Activated B cell treated with CpG ODN at 0.5 μM for 24 hours (primary cell): ENCODE measurements at regions not wholly inside any gene's neighbourhood (a gene's known extent, or its start where the extent isn't known, plus 50 kb on each side); places are given as distances from the start of the nearest gene placed in this dataset.

Experiments
- ATAC-seq: fragments of 200-7000 bp; cut with Tn5 transposase; one replicate; pipeline ENCODE4 v1.10.0; 2021; ENCODE audit warnings: low read depth, mild to moderate bottlenecking, moderate library complexity
- CTCF ChIA-PET: fragments of 350-600 bp; sonication (Branson Sonifier 250); formaldehyde crosslinking; loops from one replicate; lab custom pipeline; 2021; ENCODE audit warnings: antibody characterized with exemption; lab: Charles Lee
- POLR2A ChIA-PET: fragments of 350-600 bp; sonication (Branson Sonifier 250); formaldehyde crosslinking; loops from one replicate; lab custom pipeline; 2021; ENCODE audit warnings: antibody characterized with exemption; lab: Charles Lee
- DNase-seq: peaks from one replicate; pipeline ENCODE4 v3.0.0; 2022
- H3K27ac Mint-ChIP-seq: one replicate; pipeline ENCODE4 v1.8.0; 2020; ENCODE audit warnings: mixed read lengths
- H3K27me3 Mint-ChIP-seq: one replicate; pipeline ENCODE4 v1.8.0; 2021; ENCODE audit warnings: mixed read lengths
- H3K36me3 Mint-ChIP-seq: one replicate; pipeline ENCODE4 v1.8.0; 2021; ENCODE audit warnings: low read depth, mixed read lengths
- H3K4me1 Mint-ChIP-seq: one replicate; pipeline ENCODE4 v1.8.0; 2021; ENCODE audit warnings: mixed read lengths
- H3K4me3 Mint-ChIP-seq: one replicate; pipeline ENCODE4 v1.8.0; 2020; ENCODE audit warnings: mild to moderate bottlenecking, mixed read lengths
- H3K9me3 Mint-ChIP-seq: one replicate; pipeline ENCODE4 v1.8.0; 2020; ENCODE audit warnings: mixed read lengths
- intact Hi-C: fragments of 100-400 bp; cut with micrococcal nuclease; formaldehyde crosslinking; loops from one replicate; pipeline ENCODE4 v1.15.1; 2024
- TF ChIP-seq, protein P1 (sequence below): fragments of 200-600 bp; IDR thresholded peaks from one replicate; pipeline ENCODE4 v1.8.0; 2022; ENCODE audit warnings: antibody characterized with exemption, mild to moderate bottlenecking

DNA sequence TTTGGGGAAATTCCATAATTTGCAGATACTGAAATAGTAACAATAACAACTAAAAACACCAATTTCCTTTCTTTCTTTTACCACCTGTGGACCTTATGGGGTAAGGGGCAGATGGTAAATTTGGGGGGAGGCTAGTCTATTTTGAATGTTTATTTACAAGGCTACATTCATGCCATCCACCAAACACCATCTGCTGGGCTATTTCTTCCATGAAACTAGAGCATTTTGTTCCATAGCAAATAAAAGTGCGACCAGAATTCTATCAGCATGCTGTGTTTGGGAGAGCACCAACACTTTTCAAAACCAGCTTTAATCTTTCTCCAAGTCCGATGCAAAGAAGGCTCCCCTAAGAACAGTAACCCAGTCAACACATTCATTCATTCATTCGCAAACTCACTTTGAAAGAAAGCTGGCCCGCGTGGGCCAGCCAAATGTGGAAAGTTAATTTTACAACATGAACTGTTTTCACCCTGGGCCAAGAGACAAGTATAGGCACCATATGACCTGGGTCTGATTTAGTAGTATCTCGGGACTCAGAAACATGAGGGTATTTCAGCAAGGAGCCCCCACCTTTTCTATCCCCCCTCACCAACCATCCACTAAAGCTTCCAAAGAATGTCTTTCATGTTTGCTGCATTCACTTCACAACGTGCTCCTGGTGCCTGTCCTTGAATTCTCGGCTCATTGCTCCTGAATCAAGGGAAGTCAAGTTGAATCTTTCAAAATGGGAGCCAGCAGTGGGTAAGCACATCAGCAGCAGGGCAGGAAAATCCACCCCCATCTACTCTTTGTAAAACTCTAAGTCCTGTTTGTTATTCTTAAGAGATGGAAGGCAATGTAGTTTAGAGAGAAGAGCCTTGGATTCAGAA is 210.6 kb downstream of the C1D start:
- DNase-seq = no peak
- ChIA-PET POLR2A (no interaction called here), CTCF (no interaction called here)
- H3K9me3 Mint-ChIP-seq = no peaks in the 10 kb centered on the region
- no peaks in the 10 kb centered on the region for H3K4me1 Mint-ChIP-seq
- intact Hi-C loops = no loop called here
- no peak overlapping the region for H3K27ac Mint-ChIP-seq
- no peak overlapping the region for H3K4me3 Mint-ChIP-seq
- peaks cover 25% of the 10 kb centered on the region for H3K27me3 Mint-ChIP-seq
- no peak for ATAC-seq
- TF ChIP-seq, protein P1, sequence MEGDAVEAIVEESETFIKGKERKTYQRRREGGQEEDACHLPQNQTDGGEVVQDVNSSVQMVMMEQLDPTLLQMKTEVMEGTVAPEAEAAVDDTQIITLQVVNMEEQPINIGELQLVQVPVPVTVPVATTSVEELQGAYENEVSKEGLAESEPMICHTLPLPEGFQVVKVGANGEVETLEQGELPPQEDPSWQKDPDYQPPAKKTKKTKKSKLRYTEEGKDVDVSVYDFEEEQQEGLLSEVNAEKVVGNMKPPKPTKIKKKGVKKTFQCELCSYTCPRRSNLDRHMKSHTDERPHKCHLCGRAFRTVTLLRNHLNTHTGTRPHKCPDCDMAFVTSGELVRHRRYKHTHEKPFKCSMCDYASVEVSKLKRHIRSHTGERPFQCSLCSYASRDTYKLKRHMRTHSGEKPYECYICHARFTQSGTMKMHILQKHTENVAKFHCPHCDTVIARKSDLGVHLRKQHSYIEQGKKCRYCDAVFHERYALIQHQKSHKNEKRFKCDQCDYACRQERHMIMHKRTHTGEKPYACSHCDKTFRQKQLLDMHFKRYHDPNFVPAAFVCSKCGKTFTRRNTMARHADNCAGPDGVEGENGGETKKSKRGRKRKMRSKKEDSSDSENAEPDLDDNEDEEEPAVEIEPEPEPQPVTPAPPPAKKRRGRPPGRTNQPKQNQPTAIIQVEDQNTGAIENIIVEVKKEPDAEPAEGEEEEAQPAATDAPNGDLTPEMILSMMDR = no peak
- H3K36me3 Mint-ChIP-seq = no peaks in the 10 kb centered on the region

DNA sequence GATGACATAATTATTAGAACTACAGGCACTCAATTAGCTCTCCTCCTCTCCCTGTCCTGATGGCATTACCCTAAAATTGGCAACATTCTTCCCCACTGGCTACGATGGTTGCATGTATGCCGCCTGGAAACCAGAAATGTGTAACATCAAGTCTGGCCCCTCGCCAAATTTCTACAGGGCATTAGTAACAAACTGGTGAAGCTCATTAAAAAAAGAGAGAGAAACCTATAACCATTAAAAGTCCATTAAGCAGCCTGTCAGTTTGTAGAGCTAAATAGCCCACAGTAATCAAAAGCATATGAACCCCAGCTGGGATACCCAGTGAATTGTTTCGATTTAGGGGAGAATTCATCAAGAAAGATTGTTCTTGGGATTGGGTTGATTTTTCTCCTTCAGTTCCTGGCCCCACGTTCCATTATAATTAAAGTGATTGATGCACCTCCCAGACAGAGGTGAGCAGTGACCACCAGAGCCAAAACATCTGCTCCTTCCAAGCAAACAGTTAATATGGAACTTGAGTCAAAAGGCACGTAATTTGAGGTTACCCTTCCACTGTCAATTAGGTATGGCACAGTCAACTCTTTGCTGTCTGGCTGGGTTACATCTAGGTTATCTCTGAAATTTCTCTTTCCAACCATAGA is 208.6 kb downstream of the C1D start:
- ChIA-PET CTCF (no interaction called here), POLR2A (no interaction called here)
- no peaks in the 10 kb centered on the region for H3K4me1 Mint-ChIP-seq
- H3K27ac Mint-ChIP-seq = no peak overlapping the region
- H3K4me3 Mint-ChIP-seq = no peak overlapping the region
- ATAC-seq = no peak
- H3K36me3 Mint-ChIP-seq = no peaks in the 10 kb centered on the region
- intact Hi-C loops = no loop called here
- TF ChIP-seq, protein P1 = no peak
- peaks cover 12% of the 10 kb centered on the region for H3K27me3 Mint-ChIP-seq
- no peaks in the 10 kb centered on the region for H3K9me3 Mint-ChIP-seq
- no peak for DNase-seq

DNA sequence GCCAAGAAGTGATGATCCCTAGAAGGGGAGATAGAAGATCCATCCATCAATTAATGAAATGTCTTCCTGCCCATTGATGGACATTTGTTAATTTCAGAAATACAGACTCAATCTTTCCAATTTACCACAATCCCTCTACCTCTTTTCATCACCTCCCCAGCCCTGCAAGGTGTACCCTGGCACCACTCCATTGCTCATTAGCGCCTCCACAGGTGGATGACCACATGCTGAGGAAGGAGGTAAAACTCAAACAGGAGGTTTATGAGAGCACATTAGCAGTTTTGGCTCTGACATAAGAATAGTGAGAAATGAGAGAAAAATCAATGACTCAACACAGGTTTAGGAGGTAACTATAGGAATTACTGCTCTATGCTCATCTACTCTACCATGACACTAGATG is 208.0 kb downstream of the C1D start:
- TF ChIP-seq, protein P1 = no peak
- CTCF ChIA-PET = no interaction called here
- intact Hi-C loops = no loop called here

DNA sequence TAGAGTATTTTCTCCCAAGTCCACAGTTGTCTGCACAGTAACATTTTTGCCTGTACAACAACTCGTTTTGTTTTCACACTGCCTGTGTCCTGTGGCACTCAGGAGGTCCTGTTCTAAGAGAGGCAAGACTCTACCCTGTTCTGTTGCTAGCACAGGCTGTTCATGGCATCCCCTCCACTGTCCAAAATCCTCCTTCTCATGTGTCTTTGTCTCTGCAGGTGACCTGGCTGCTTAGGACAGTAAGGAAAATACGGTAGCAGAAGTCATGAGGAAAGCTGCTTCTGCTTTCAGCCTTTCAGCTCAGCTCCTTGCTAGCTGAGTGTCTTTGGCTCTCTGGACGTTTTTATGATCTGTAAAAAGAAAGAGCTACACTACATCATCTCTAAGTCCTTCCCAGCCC is 205.9 kb downstream of the C1D start:
- H3K4me1 Mint-ChIP-seq = no peaks in the 10 kb centered on the region

More for the DNA sequence above, 208.0 kb downstream of the C1D start:
- Mint-ChIP-seq H3K36me3 (no peaks in the 10 kb centered on the region), H3K27ac (no peak overlapping the region), H3K4me1 (no peaks in the 10 kb centered on the region), H3K9me3 (no peaks in the 10 kb centered on the region), H3K4me3 (no peak overlapping the region), H3K27me3 (peaks cover 12% of the 10 kb centered on the region)
- DNase-seq = no peak
- no peak for ATAC-seq
- POLR2A ChIA-PET = no interaction called here

DNA sequence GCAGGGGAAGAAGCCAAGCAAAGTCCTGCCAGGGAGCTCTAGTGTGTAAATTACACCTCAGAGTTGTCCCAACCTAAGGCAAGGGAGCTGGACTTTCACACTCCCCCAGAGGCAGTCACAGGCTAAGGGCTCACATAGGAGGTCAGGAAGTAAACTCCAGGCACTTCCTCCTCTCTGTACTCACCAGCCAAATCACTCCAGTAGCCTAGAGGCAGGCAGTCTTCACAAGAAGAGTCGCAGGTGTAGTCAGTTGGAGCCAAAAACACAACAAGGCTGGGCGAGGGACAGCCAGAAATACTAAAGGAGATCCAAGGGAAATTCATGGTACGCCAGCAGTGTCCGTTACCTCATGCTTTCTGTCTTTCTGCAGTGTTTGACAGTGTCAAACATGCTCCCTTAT is 205.0 kb downstream of the C1D start:
- POLR2A ChIA-PET = no interaction called here
- Mint-ChIP-seq H3K27ac (no peak overlapping the region), H3K4me3 (no peak overlapping the region), H3K9me3 (no peaks in the 10 kb centered on the region), H3K36me3 (no peaks in the 10 kb centered on the region), H3K27me3 (peaks cover 11% of the 10 kb centered on the region), H3K4me1 (no peaks in the 10 kb centered on the region)
- TF ChIP-seq, protein P1 = no peak
- CTCF ChIA-PET = no interaction called here
- DNase-seq = no peak
- intact Hi-C loops = no loop called here
- ATAC-seq = no peak

More for the DNA sequence above, 205.9 kb downstream of the C1D start:
- H3K27me3 Mint-ChIP-seq = peaks cover 8% of the 10 kb centered on the region
- no peaks in the 10 kb centered on the region for H3K36me3 Mint-ChIP-seq
- H3K4me3 Mint-ChIP-seq = no peak overlapping the region
- H3K27ac Mint-ChIP-seq = no peak overlapping the region
- TF ChIP-seq, protein P1 = no peak
- intact Hi-C loops = no loop called here
- ATAC-seq (no peak), DNase-seq (no peak)
- ChIA-PET CTCF (no interaction called here), POLR2A (no interaction called here)
- H3K9me3 Mint-ChIP-seq = no peaks in the 10 kb centered on the region
